HG03039 (cell line): ENCODE measurements at regions not wholly inside any gene's neighbourhood (a gene's known extent, or its start where the extent isn't known, plus 50 kb on each side); places are given as distances from the start of the nearest gene placed in this dataset.

ENCODE experiments used
- ATAC-seq: cut with Tn5 transposase; IDR thresholded peaks from one replicate; pipeline ENCODE4 v1.9.1; 2021; ENCODE audit warnings: mild to moderate bottlenecking, moderate library complexity; ENCODE audit not compliant: unreplicated experiment

- no peak for ATAC-seq
These were observed 64.5 kb upstream of the STX18 start for GRCh38 chr4:4606321-4606720.

GRCh38 chr4:4605849-4606248 is 64.0 kb upstream of the STX18 start:
- ATAC-seq = no peak

GRCh38 chr4:4603592-4603991 is 61.7 kb upstream of the STX18 start:
- ATAC-seq = no peak

GRCh38 chr4:4603067-4603466 is 61.2 kb upstream of the STX18 start:
- no peak for ATAC-seq

- ATAC-seq = no peak
These were observed 60.6 kb upstream of the STX18 start for GRCh38 chr4:4602468-4602867.

GRCh38 chr4:4601803-4602369 is 60.0 kb upstream of the STX18 start:
- ATAC-seq = no peak

GRCh38 chr4:4599481-4600275 is 57.8 kb upstream of the STX18 start:
- ATAC-seq = no peak

GRCh38 chr4:4598851-4599411 is 57.1 kb upstream of the STX18 start:
- no peak for ATAC-seq

GRCh38 chr4:4596720-4597119 is 54.9 kb upstream of the STX18 start:
- ATAC-seq = no peak

GRCh38 chr4:4595252-4595651 is 53.4 kb upstream of the STX18 start:
- no peak for ATAC-seq

- ATAC-seq = no peak
These were observed 52.6 kb upstream of the STX18 start for GRCh38 chr4:4594285-4594920.

- no peak for ATAC-seq
These were observed 51.9 kb upstream of the STX18 start for GRCh38 chr4:4593596-4594284.

- no peak for ATAC-seq
These were observed 50.6 kb upstream of the STX18 start for GRCh38 chr4:4592414-4592813.
